IMR-90 (cell line): ENCODE measurements at regions not wholly inside any gene's neighbourhood (a gene's known extent, or its start where the extent isn't known, plus 50 kb on each side); places are given as distances from the start of the nearest gene placed in this dataset.

Experiments used
- ATAC-seq: fragments of 200-7000 bp; cut with Tn5 transposase; 2 replicates; pipeline ENCODE4 v1.9.1; 2020; ENCODE audit warnings: low read depth, mild to moderate bottlenecking, moderate library complexity
- BruUV-seq: library from RNA; stranded (reverse); fragments of 400-500 nt; replicated peaks from 2 replicates; lab custom pipeline; 2021; lab: Mats Ljungman, UMichigan
- CTCF ChIA-PET: fragments of 300-600 bp; formaldehyde crosslinking; extraction: SDS; loops from one replicate; lab custom pipeline; 2021; ENCODE audit warnings: antibody characterized with exemption; lab: Yijun Ruan, JAX
- POLR2A ChIA-PET: fragments of 300-600 bp; sonication (Branson Sonifier 250); formaldehyde crosslinking; loops from one replicate; lab custom pipeline; 2022; ENCODE audit warnings: antibody characterized with exemption; ENCODE audit not compliant: unreplicated experiment; lab: Charles Lee
- DNase-seq: peaks from one replicate; pipeline ENCODE4 v3.0.0; 2013
- H2AFZ ChIP-seq: replicated peaks from 2 replicates; pipeline ENCODE3; 2013; ENCODE audit warnings: low read length, mild to moderate bottlenecking; ENCODE audit not compliant: poor library complexity
- H2AK5ac ChIP-seq: 2 replicates; pipeline ENCODE4 v1.6.1; 2013; ENCODE audit warnings: low read depth, low read length, inconsistent platforms
- H2AK9ac ChIP-seq: replicated peaks from 2 replicates; pipeline ENCODE3; 2013; ENCODE audit warnings: mild to moderate bottlenecking, low read depth, low read length, moderate library complexity; ENCODE audit not compliant: poor library complexity
- H2BK120ac ChIP-seq: 2 replicates; pipeline ENCODE4 v1.6.1; 2013; ENCODE audit warnings: low read depth, low read length, inconsistent platforms
- H2BK15ac ChIP-seq: 3 replicates; pipeline ENCODE4 v1.6.1; 2013; ENCODE audit warnings: low read depth, low read length, inconsistent platforms
- H2BK20ac ChIP-seq: 2 replicates; pipeline ENCODE4 v1.6.1; 2013; ENCODE audit warnings: low read depth, mild to moderate bottlenecking, inconsistent platforms, low read length, moderate library complexity
- H2BK5ac ChIP-seq: 2 replicates; pipeline ENCODE4 v1.6.1; 2013; ENCODE audit warnings: mild to moderate bottlenecking, low read depth, low read length, inconsistent platforms; ENCODE audit not compliant: poor library complexity, severe bottlenecking
- H3K14ac ChIP-seq: replicated peaks from 2 replicates; pipeline ENCODE4 v1.6.1; 2013; ENCODE audit warnings: low read depth, low read length, inconsistent platforms
- H3K18ac ChIP-seq: 2 replicates; pipeline ENCODE4 v1.6.1; 2013; ENCODE audit warnings: low read depth, low read length, control low read depth
- H3K23ac ChIP-seq: 2 replicates; pipeline ENCODE4 v1.6.1; 2013; ENCODE audit warnings: low read depth, low read length, inconsistent platforms
- H3K27ac ChIP-seq: 2 replicates; pipeline ENCODE4 v1.5.1; 2013; ENCODE audit warnings: mild to moderate bottlenecking, control low read depth, low read length; ENCODE audit not compliant: insufficient read depth
- H3K27me3 ChIP-seq: 2 replicates; pipeline ENCODE4 v1.6.1; 2013; ENCODE audit warnings: low read length; ENCODE audit not compliant: control insufficient read depth, insufficient read depth
- H3K36me3 ChIP-seq: 2 replicates; pipeline ENCODE4 v1.6.1; 2013; ENCODE audit warnings: low read length, mixed read lengths; ENCODE audit not compliant: control insufficient read depth, insufficient read depth
- H3K4ac ChIP-seq: 2 replicates; pipeline ENCODE4 v1.6.1; 2013; ENCODE audit warnings: low read depth, low read length, inconsistent platforms
- H3K4me1 ChIP-seq: 2 replicates; pipeline ENCODE4 v1.6.1; 2013; ENCODE audit warnings: low read length, mixed read lengths; ENCODE audit not compliant: control insufficient read depth, insufficient read depth
- H3K4me2 ChIP-seq: 2 replicates; pipeline ENCODE4 v1.6.1; 2013; ENCODE audit warnings: low read depth, mild to moderate bottlenecking, control low read depth, low read length, moderate library complexity
- H3K4me3 ChIP-seq: 2 replicates; pipeline ENCODE4 v1.5.1; 2013; ENCODE audit warnings: low read depth, mild to moderate bottlenecking, control low read depth, low read length, moderate library complexity; ENCODE audit not compliant: insufficient read depth
- H3K56ac ChIP-seq: 2 replicates; pipeline ENCODE4 v1.6.1; 2013; ENCODE audit warnings: low read length, inconsistent platforms; ENCODE audit not compliant: insufficient read depth; ENCODE audit errors: extremely low read depth
- H3K79me1 ChIP-seq, 2 experiments: 2 replicates each; pipeline ENCODE4 v1.6.1; 2013; ENCODE audit warnings: low read length in 2 of 2, inconsistent platforms in 1 of 2, low read depth in 1 of 2
- H3K9ac ChIP-seq: 2 replicates; pipeline ENCODE4 v1.6.1; 2013; ENCODE audit warnings: low read depth, low read length, control low read depth
- H3K9me1 ChIP-seq: 2 replicates; pipeline ENCODE4 v1.6.1; 2013; ENCODE audit warnings: low read length, inconsistent platforms; ENCODE audit not compliant: insufficient read depth
- H3K9me3 ChIP-seq: 2 replicates; pipeline ENCODE4 v1.6.1; 2013; ENCODE audit warnings: low read length; ENCODE audit not compliant: control insufficient read depth, insufficient read depth
- H4K20me1 ChIP-seq: 2 replicates; pipeline ENCODE4 v1.6.1; 2013; ENCODE audit warnings: low read length, inconsistent platforms; ENCODE audit not compliant: insufficient read depth
- H4K5ac ChIP-seq: 2 replicates; pipeline ENCODE4 v1.6.1; 2013; ENCODE audit warnings: mild to moderate bottlenecking, low read depth, low read length, control low read depth
- H4K8ac ChIP-seq, 2 experiments: 2 replicates each; pipeline ENCODE4 v1.6.1; 2013; ENCODE audit warnings: low read depth in 2 of 2, low read length in 2 of 2, control low read depth in 1 of 2, inconsistent platforms in 1 of 2
- H4K91ac ChIP-seq: 2 replicates; pipeline ENCODE4 v1.6.1; 2013; ENCODE audit warnings: low read depth, low read length, inconsistent platforms; ENCODE audit not compliant: insufficient read depth
- BHLHE40 ChIP-seq: fragments of 150-350 bp; IDR thresholded peaks from 2 replicates; pipeline ENCODE4 v1.6.1; 2016; ENCODE audit warnings: mild to moderate bottlenecking, low read depth, low read length
- CEBPB ChIP-seq: IDR thresholded peaks from 2 replicates; pipeline ENCODE4 v1.6.1; 2012; ENCODE audit warnings: low read depth, low read length, improper control_type of control experiment
- CHD1 ChIP-seq: IDR thresholded peaks from 2 replicates; pipeline ENCODE4 v1.6.1; 2012; ENCODE audit warnings: low read depth, low read length, improper control_type of control experiment
- CTCF ChIP-seq: conservative IDR thresholded peaks from 2 replicates; pipeline ENCODE4 v1.5.1; 2012; ENCODE audit warnings: mild to moderate bottlenecking, low read depth, low read length, improper control_type of control experiment
- ELK1 ChIP-seq: fragments of 150-350 bp; IDR thresholded peaks from 2 replicates; pipeline ENCODE4 v1.6.1; 2016; ENCODE audit warnings: low read depth, mild to moderate bottlenecking, low read length, moderate library complexity, borderline replicate concordance
- FOS ChIP-seq: fragments of 150-350 bp; IDR thresholded peaks from 2 replicates; pipeline ENCODE4 v1.6.1; 2016; ENCODE audit warnings: low read depth, low read length
- MAFK ChIP-seq: IDR thresholded peaks from 2 replicates; pipeline ENCODE4 v1.6.1; 2012; ENCODE audit warnings: low read depth, low read length, improper control_type of control experiment
- MAZ ChIP-seq: IDR thresholded peaks from 2 replicates; pipeline ENCODE4 v1.6.1; 2012; ENCODE audit warnings: low read depth, mild to moderate bottlenecking, low read length, improper control_type of control experiment, moderate library complexity, borderline replicate concordance
- MXI1 ChIP-seq: IDR thresholded peaks from 2 replicates; pipeline ENCODE4 v1.6.1; 2012; ENCODE audit warnings: low read depth, mild to moderate bottlenecking, low read length, moderate library complexity, borderline replicate concordance
- NFE2L2 ChIP-seq: fragments of 150-350 bp; IDR thresholded peaks from 2 replicates; pipeline ENCODE4 v1.6.1; 2016; ENCODE audit warnings: low read depth, mild to moderate bottlenecking, low read length
- POLR2A ChIP-seq: IDR thresholded peaks from 2 replicates; pipeline ENCODE4 v1.6.1; 2012; ENCODE audit warnings: mild to moderate bottlenecking, low read depth, low read length
- RAD21 ChIP-seq: IDR thresholded peaks from 2 replicates; pipeline ENCODE4 v1.6.1; 2012; ENCODE audit warnings: low read length, improper control_type of control experiment
- RCOR1 ChIP-seq: IDR thresholded peaks from 2 replicates; pipeline ENCODE4 v1.6.1; 2012; ENCODE audit warnings: mild to moderate bottlenecking, low read length, improper control_type of control experiment; ENCODE audit not compliant: insufficient replicate concordance
- SMC3 ChIP-seq: fragments of 150-350 bp; IDR thresholded peaks from 2 replicates; pipeline ENCODE4 v1.6.1; 2016; ENCODE audit warnings: low read depth, mild to moderate bottlenecking, antibody characterized with exemption, low read length, moderate library complexity
- USF2 ChIP-seq: fragments of 150-350 bp; IDR thresholded peaks from 2 replicates; pipeline ENCODE4 v1.6.1; 2017; ENCODE audit warnings: mild to moderate bottlenecking, antibody characterized with exemption, low read length, low read depth
- WGBS, 2 experiments: methylation state at CpG; one replicate each; pipeline versions ENCODE4 v1.1.5 to v1.1.7; 2013; ENCODE audit warnings: missing lambda C conversion rate in 2 of 2; ENCODE audit not compliant: insufficient read length in 1 of 2; ENCODE audit errors: extremely low coverage in 2 of 2; 5-methylcytosine and 5-hydroxymethylcytosine counted together
- dilution Hi-C: fragments of 300-500 bp; cut with HindIII; formaldehyde crosslinking; loops from one replicate; pipeline ENCODE4 v1.14.3; 2018; ENCODE audit warnings: low sequenced_read_pairs; ENCODE audit not compliant: unreplicated experiment
- in situ Hi-C: fragments of 300-500 bp; cut with MboI; formaldehyde crosslinking; loops from 3 replicates; pipeline ENCODE4 v1.14.3; 2019; ENCODE audit warnings: low sequenced_read_pairs, inconsistent platforms, mixed read lengths
- intact Hi-C: fragments of 100-400 bp; cut with micrococcal nuclease; formaldehyde crosslinking; loops from 2 replicates; pipeline ENCODE4 v1.10.0; 2022

DNA sequence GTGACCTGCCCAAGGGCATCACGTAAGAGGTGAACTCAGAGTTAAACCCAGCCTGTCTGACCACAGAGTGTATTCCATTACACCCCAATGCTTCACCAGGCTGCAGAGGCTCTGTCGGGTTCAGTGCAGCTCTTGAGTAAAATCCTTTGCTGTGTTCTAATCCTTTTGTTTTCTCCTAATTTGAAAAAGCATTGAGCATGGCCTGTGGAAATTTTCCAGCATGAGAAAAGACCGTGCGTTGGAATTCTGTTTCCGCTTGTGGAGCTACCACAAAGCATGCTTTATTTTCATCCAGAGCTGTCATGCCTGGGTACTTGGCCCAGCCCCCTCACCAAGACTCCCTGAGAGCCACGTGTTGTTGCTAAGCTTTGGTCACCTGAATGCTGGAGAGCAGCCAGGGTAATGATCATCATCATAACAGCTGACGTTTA, 317.6 kb downstream of the PRDM2 start:
- Histone ChIP-seq H3K18ac (no peak overlapping the region), H3K56ac (no peak overlapping the region), H2AFZ (no peak overlapping the region), H4K5ac (no peak overlapping the region), H3K4me3 (no peak overlapping the region), H3K79me1 (no peaks in the 10 kb centered on the region), H2BK20ac (no peak overlapping the region), H2AK9ac (no peak overlapping the region), H4K91ac (no peak overlapping the region), H3K9me3 (peaks cover 13% of the 10 kb centered on the region), H3K23ac (no peak overlapping the region), H3K4ac (no peak overlapping the region), H3K4me2 (no peak overlapping the region), H3K9ac (no peak overlapping the region), H3K27me3 (no peaks in the 10 kb centered on the region), H3K14ac (no peak overlapping the region), H2BK5ac (no peak overlapping the region), H4K20me1 (no peaks in the 10 kb centered on the region), H4K8ac (no peak overlapping the region), H2BK15ac (no peak overlapping the region), H3K9me1 (no peaks in the 10 kb centered on the region), H3K36me3 (no peaks in the 10 kb centered on the region), H3K4me1 (no peaks in the 10 kb centered on the region), H2AK5ac (no peak overlapping the region), H2BK120ac (no peak overlapping the region), H3K27ac (no peak overlapping the region)
- dilution Hi-C loops (no loop called here), in situ Hi-C loops (no loop called here), intact Hi-C loops (no loop called here)
- DNase-seq (no peak), ATAC-seq (no peak)
- ChIA-PET CTCF (no interaction called here), POLR2A (no interaction called here)
- 29% methylated on average over 1 of the region's 7 CpGs; no CpG with 5 or more reads in 1 of the 2 experiments for WGBS, 2 experiments
- BruUV-seq = no TSS peak
- TF ChIP-seq SMC3 = no peak
- no peak for TF ChIP-seq MAZ
- TF ChIP-seq CEBPB = no peak
- TF ChIP-seq RCOR1 = no peak
- TF ChIP-seq FOS = no peak
- TF ChIP-seq MXI1 = no peak
- no peak for TF ChIP-seq USF2
- TF ChIP-seq NFE2L2 = no peak
- no peak for TF ChIP-seq CHD1
- no peak for TF ChIP-seq ELK1
- TF ChIP-seq CTCF = no peak
- no peak for TF ChIP-seq POLR2A
- no peak for TF ChIP-seq RAD21
- TF ChIP-seq MAFK = no peak
- TF ChIP-seq BHLHE40 = no peak
